Psoas muscle (tissue), 7 donors: ENCODE measurements at regions not wholly inside any gene's neighbourhood (a gene's known extent, or its start where the extent isn't known, plus 50 kb on each side); places are given as distances from the start of the nearest gene placed in this dataset.

Experiments
- ATAC-seq, 4 donors: fragments of 200-7000 bp; cut with Tn5 transposase; one replicate each; pipeline ENCODE4 v1.9.1; 2020; ENCODE audit warnings: moderate library complexity in 3 of 4, mild to moderate bottlenecking in 2 of 4
- DNase-seq, 2 donors: peaks; one replicate each; pipeline ENCODE4 v3.0.0-alpha.2; 2020
- H3K27ac ChIP-seq: fragments of 200-600 bp; one replicate; pipeline ENCODE4 v1.8.0; 2022
- H3K27me3 ChIP-seq, 3 donors: fragments of 200-600 bp in 1 of 3; one replicate each; pipeline versions ENCODE4 v1.6.1 to v1.8.0; 2013 to 2022; ENCODE audit warnings: low read length in 2 of 3, mild to moderate bottlenecking in 2 of 3, moderate library complexity in 1 of 3; ENCODE audit not compliant: insufficient read depth in 3 of 3
- H3K36me3 ChIP-seq, 2 donors: fragments of 200-600 bp in 1 of 2; one replicate each; pipeline versions ENCODE4 v1.6.1 to v1.8.0; 2013 to 2022; ENCODE audit warnings: low read depth in 1 of 2, mild to moderate bottlenecking in 1 of 2, moderate library complexity in 1 of 2; ENCODE audit not compliant: insufficient read depth in 1 of 2
- H3K4me1 ChIP-seq: fragments of 200-600 bp; one replicate; pipeline ENCODE4 v1.8.0; 2022
- H3K4me3 ChIP-seq: fragments of 200-600 bp; one replicate; pipeline ENCODE4 v1.8.0; 2022; ENCODE audit warnings: mild to moderate bottlenecking
- H3K9me3 ChIP-seq: fragments of 200-600 bp; one replicate; pipeline ENCODE4 v1.8.0; 2022
- WGBS, 3 donors: extraction: QIAGEN DNeasy Blood & Tissue Kit; methylation state at CpG; one replicate each; pipeline versions ENCODE4 v1.1.6 to v1.1.7; 2013; 5-methylcytosine and 5-hydroxymethylcytosine counted together
- intact Hi-C, 2 donors: fragments of 100-400 bp; cut with DNase I; formaldehyde crosslinking; loops; one replicate each; pipeline versions ENCODE4 v1.11.0 to v1.14.2; 2022
- TF ChIP-seq, protein P1 (sequence below): fragments of 200-600 bp; IDR thresholded peaks from one replicate; pipeline ENCODE4 v1.8.0; 2022; ENCODE audit warnings: antibody characterized with exemption
- donor health status: healthy with polysubstance abuse.
- donor health status: DM: no; HTN: no; CAD: no; lungs with moderate emphysema.
- donor health status: Bipolar disorder and iron deficiency.
- donor health status: healthy.
- donor health status: DM: yes; HTN: yes; CAD: no.
- donor health status: DM: no; HTN: no; CAD: no.
- donor health status: DM: yes; HTN: yes; CAD: no.

DNA sequence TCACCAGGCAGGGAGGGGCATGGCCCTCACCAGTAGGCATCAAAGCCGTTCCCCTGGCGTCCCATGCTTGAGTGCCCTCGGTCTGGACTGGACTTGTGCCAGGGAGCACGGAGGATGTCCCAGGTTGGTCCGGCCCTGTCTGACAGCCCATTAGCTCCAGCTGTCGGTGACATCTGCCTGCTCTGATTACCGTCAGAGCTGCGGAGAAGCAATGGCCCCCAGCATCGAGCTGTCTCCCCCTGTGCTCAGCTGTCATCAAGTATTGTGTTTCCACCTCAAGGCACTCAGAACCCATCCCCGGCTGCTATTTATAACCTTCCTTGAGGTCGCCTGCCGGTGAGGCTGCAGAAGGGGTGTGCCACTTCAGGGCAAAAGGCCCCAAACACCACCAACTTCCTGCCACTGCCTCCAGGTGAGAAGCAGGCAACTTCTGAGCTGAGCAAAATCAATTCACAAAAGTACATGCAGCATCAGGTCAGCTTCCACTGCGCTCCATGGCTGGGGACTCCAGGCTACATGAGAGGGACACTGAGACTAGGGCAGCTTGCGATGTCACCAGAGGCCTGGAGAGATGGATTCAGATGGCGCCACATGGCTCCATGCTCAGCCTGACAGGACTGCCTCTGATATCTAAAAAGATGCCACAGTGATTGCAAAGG, 142.7 kb downstream of the C5orf15 start:
- Histone ChIP-seq H3K9me3 (no peaks in the 10 kb centered on the region), H3K27ac (peak overlapping the region; percentile 60), H3K36me3 (no peaks in the 10 kb centered on the region), H3K4me3 (no peak overlapping the region), H3K4me1 (peaks cover 21% of the 10 kb centered on the region), H3K27me3 (no peaks in the 10 kb centered on the region)
- ATAC-seq (peak; percentile 74 to 92 (median 80)), DNase-seq (peak; percentile 35 to 71)
- intact Hi-C loops, result no loop called here
- TF ChIP-seq, protein P1, sequence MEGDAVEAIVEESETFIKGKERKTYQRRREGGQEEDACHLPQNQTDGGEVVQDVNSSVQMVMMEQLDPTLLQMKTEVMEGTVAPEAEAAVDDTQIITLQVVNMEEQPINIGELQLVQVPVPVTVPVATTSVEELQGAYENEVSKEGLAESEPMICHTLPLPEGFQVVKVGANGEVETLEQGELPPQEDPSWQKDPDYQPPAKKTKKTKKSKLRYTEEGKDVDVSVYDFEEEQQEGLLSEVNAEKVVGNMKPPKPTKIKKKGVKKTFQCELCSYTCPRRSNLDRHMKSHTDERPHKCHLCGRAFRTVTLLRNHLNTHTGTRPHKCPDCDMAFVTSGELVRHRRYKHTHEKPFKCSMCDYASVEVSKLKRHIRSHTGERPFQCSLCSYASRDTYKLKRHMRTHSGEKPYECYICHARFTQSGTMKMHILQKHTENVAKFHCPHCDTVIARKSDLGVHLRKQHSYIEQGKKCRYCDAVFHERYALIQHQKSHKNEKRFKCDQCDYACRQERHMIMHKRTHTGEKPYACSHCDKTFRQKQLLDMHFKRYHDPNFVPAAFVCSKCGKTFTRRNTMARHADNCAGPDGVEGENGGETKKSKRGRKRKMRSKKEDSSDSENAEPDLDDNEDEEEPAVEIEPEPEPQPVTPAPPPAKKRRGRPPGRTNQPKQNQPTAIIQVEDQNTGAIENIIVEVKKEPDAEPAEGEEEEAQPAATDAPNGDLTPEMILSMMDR, result no peak
- WGBS, 3 donors, result 40 to 51% (median 48%) methylated on average over 15 of the region's 15 CpGs

DNA sequence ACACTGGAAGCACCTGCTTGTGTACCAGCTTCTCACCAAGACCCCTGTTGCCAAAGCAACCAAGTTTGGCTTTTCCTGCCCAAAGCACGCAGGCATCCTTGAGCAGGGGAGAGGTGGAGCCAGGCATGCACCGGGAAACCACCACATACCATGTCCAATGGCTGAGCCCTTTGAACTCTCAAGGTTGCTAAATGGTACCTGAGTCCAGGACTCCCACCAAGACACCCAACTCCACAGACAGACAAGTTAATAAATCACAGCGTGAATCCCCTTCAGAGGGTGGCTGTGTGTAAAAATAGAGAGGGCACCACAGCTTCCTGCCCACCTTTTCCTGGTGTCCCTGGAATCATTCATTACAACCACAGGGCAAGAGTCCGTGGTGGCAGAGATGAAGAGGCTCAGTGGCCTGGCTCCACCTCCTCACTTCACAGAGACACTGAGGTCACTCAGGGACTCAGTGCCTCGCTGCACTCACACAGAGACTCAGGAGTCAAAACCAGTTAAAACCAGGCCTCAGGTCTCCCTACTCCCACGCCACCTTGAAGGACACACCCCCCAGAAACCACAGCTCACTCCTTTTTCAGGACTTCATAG, 143.7 kb downstream of the C5orf15 start:
- Histone ChIP-seq H3K27me3 (no peaks in the 10 kb centered on the region), H3K4me1 (peaks cover 28% of the 10 kb centered on the region), H3K36me3 (no peaks in the 10 kb centered on the region), H3K9me3 (no peaks in the 10 kb centered on the region), H3K27ac (no peak overlapping the region), H3K4me3 (no peak overlapping the region)
- WGBS, 3 donors, result 68 to 83% (median 70%) methylated on average over 6 of the region's 6 CpGs
- ATAC-seq, result no peak
- TF ChIP-seq, protein P1, result no peak
- DNase-seq, result no peak
- intact Hi-C loops, result no loop called here

DNA sequence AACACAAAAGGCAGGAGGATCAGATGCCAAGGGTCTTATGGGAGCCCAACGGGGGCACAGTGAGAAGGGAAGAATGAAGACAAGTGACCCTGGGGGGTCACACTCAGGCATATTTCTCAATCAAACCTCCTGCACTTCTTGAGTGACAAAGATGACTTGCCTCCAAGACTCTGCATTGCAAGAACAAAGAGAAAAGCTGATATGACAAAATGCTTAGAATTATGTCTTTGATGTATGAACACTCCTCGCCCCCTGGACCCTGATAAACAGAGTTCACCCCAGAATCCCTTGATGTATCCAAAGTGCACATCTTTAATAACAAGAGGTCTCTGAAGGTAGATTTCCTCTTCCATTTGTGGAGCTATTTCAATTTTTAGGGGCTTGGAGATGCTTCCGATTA, 146.5 kb downstream of the C5orf15 start:
- TF ChIP-seq, protein P1, result no peak
- ATAC-seq, result no peak
- no peak overlapping the region for H3K4me3 ChIP-seq
- 80 to 93% (median 85%) methylated on average over 3 of the region's 3 CpGs for WGBS, 3 donors
- H3K36me3 ChIP-seq, result no peaks in the 10 kb centered on the region
- no peak overlapping the region for H3K27ac ChIP-seq
- intact Hi-C loops, result no loop called here
- no peaks in the 10 kb centered on the region for H3K9me3 ChIP-seq
- no peak for DNase-seq
- H3K27me3 ChIP-seq, result no peaks in the 10 kb centered on the region
- peaks cover 51% of the 10 kb centered on the region for H3K4me1 ChIP-seq

DNA sequence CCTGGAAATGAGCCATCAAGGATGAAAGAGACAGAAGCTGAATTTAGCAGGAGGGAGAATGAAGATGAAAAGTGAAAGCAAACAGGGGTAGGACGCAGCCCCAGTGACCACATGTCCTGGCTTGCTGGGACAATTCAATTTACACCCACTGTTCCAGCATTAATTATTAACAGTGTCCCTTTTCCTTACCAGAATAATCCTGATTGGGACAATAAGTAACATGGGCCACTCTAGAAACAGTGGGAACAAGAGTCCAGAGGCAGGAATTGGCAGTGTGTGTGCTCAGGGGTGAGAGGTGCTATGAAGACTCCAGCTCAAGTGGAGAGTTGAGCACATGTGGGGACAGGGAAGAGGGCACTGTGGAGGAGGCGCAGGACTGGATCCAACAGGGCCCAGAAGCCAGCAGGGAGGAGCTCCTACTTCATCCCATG, 147.1 kb downstream of the C5orf15 start:
- no peak for DNase-seq
- TF ChIP-seq, protein P1, result no peak
- Histone ChIP-seq H3K9me3 (no peaks in the 10 kb centered on the region), H3K36me3 (no peaks in the 10 kb centered on the region), H3K27me3 (no peaks in the 10 kb centered on the region), H3K4me1 (peaks cover 51% of the 10 kb centered on the region), H3K27ac (peak overlapping the region; percentile 89), H3K4me3 (no peak overlapping the region)
- 72 to 76% (median 74%) methylated on average over 2 of the region's 2 CpGs for WGBS, 3 donors
- no peak for ATAC-seq
- intact Hi-C loops, result no loop called here

- Histone ChIP-seq H3K4me1 (peaks cover 50% of the 10 kb centered on the region), H3K9me3 (no peaks in the 10 kb centered on the region), H3K27me3 (no peaks in the 10 kb centered on the region), H3K4me3 (no peak overlapping the region), H3K36me3 (no peaks in the 10 kb centered on the region), H3K27ac (peak overlapping the region; percentile 89)
- intact Hi-C loops, result no loop called here
- 12 to 13% (median 12%) methylated on average over 3 of the region's 3 CpGs for WGBS, 3 donors
- ATAC-seq, result peak; percentile 57 to 78 (median 71)
- TF ChIP-seq, protein P1, result no peak
- DNase-seq, result no peak
Observed at GRCh38 chr5:133820507-133820906, 147.9 kb downstream of the C5orf15 start.
